ENCODE measurements at regions not wholly inside any gene's neighbourhood (a gene's known extent, or its start where the extent isn't known, plus 50 kb on each side); places are given as distances from the start of the nearest gene placed in this dataset.
"Not testable (repeated sequence)": the region's sequence is repeated elsewhere in the genome, so short reads cannot be mapped to it uniquely, and the experiment has no call there.

- no peak for TF ChIP-seq OSR1 (CRISPR knock-in tag; IDR thresholded peaks at IDR 0.05)
- no peak for TF ChIP-seq CREB5 (CRISPR knock-in tag; IDR thresholded peaks at IDR 0.05; ENCODE audit: low read depth)
- no peak for TF ChIP-seq ZC3H10 (CRISPR knock-in tag; IDR thresholded peaks at IDR 0.05)
- TF ChIP-seq BACH2 (CRISPR knock-in tag; IDR thresholded peaks at IDR 0.05; ENCODE audit: borderline replicate concordance): no peak
- TF ChIP-seq ZNF565 (CRISPR knock-in tag; conservative IDR thresholded peaks at IDR 0.05; ENCODE audit: low read depth): no peak
- TF ChIP-seq, protein P1, sequence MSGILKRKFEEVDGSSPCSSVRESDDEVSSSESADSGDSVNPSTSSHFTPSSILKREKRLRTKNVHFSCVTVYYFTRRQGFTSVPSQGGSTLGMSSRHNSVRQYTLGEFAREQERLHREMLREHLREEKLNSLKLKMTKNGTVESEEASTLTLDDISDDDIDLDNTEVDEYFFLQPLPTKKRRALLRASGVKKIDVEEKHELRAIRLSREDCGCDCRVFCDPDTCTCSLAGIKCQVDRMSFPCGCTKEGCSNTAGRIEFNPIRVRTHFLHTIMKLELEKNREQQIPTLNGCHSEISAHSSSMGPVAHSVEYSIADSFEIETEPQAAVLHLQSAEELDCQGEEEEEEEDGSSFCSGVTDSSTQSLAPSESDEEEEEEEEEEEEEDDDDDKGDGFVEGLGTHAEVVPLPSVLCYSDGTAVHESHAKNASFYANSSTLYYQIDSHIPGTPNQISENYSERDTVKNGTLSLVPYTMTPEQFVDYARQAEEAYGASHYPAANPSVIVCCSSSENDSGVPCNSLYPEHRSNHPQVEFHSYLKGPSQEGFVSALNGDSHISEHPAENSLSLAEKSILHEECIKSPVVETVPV (CRISPR knock-in tag; IDR thresholded peaks at IDR 0.05): no peak
- TF ChIP-seq, protein P2, sequence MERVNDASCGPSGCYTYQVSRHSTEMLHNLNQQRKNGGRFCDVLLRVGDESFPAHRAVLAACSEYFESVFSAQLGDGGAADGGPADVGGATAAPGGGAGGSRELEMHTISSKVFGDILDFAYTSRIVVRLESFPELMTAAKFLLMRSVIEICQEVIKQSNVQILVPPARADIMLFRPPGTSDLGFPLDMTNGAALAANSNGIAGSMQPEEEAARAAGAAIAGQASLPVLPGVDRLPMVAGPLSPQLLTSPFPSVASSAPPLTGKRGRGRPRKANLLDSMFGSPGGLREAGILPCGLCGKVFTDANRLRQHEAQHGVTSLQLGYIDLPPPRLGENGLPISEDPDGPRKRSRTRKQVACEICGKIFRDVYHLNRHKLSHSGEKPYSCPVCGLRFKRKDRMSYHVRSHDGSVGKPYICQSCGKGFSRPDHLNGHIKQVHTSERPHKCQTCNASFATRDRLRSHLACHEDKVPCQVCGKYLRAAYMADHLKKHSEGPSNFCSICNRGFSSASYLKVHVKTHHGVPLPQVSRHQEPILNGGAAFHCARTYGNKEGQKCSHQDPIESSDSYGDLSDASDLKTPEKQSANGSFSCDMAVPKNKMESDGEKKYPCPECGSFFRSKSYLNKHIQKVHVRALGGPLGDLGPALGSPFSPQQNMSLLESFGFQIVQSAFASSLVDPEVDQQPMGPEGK (CRISPR knock-in tag; IDR thresholded peaks at IDR 0.05; ENCODE audit: borderline replicate concordance): no peak
Measured at GRCh38 chr2:58749041-58749440, 507.9 kb upstream of the FANCL start.

DNA sequence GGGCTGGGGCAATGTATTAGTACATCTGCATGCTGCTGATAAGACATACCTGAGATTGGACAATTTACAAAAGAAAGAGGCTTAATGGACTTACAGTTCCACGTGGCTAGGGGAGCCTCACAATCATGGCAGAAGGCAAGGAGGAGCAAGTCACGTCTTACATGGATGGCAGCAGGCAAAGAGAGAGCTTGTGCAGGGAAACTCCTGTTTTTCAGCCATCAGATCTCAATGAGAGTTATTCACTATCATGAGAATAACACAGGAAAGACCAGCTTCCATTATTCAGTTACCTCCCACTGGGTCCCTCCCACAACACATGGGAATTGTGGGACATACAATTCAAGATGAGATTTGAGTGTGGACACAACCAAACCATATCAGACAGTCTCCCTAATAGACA is 504.2 kb upstream of the FANCL start:
- not testable (repeated sequence) for ATAC-seq

More at GRCh38 chr2:58749041-58749440, 507.9 kb upstream of the FANCL start:
- no peak for ATAC-seq

GRCh38 chr2:58740426-58740825 is 499.3 kb upstream of the FANCL start:
- no peak for TF ChIP-seq PPARA (CRISPR knock-in tag; IDR thresholded peaks at IDR 0.05; ENCODE audit: borderline replicate concordance)
- no peak for TF ChIP-seq ZFP30 (CRISPR knock-in tag; IDR thresholded peaks at IDR 0.05)
- TF ChIP-seq, protein P1 (CRISPR knock-in tag; IDR thresholded peaks at IDR 0.05): no peak
- TF ChIP-seq ZNF565 (CRISPR knock-in tag; conservative IDR thresholded peaks at IDR 0.05; ENCODE audit: low read depth): no peak
- TF ChIP-seq POU6F1 (CRISPR knock-in tag; IDR thresholded peaks at IDR 0.05; ENCODE audit: borderline replicate concordance, low read depth): no peak
- TF ChIP-seq CREB5 (CRISPR knock-in tag; IDR thresholded peaks at IDR 0.05; ENCODE audit: low read depth): no peak
- no peak for TF ChIP-seq ZFP3 (CRISPR knock-in tag; IDR thresholded peaks at IDR 0.05)
- TF ChIP-seq ZNF8 (CRISPR knock-in tag; IDR thresholded peaks at IDR 0.05): no peak
- TF ChIP-seq ZNF70 (CRISPR knock-in tag; IDR thresholded peaks at IDR 0.05): no peak
- no peak for TF ChIP-seq CSDC2 (CRISPR knock-in tag; IDR thresholded peaks at IDR 0.05)
- TF ChIP-seq TCF4 (CRISPR knock-in tag; IDR thresholded peaks at IDR 0.05; ENCODE audit: borderline replicate concordance): no peak
- ATAC-seq: no peak

DNA sequence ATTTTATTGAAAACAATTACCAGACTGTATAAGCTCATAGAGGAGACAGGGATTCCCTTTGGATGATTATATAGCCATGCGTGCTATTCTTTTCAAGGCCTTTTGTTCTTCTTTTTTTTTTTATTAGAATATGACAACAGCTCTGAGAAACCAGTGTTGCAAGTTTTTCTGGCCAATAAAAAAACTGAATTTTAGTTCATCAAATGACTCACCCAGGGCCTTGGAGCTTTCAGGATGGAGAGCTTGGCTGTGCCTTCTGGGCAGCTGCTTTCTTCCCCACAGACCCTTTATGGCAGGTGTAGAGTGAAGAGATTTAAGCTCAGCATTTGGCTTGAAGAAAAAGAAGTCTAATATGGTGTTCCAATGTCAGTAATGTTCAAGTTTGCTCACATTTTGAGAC is 497.9 kb upstream of the FANCL start:
- TF ChIP-seq SNAI2 (CRISPR knock-in tag; IDR thresholded peaks at IDR 0.05) (no peak), ZFP30 (CRISPR knock-in tag; IDR thresholded peaks at IDR 0.05) (no peak), CSDC2 (CRISPR knock-in tag; IDR thresholded peaks at IDR 0.05) (no peak), TCF4 (CRISPR knock-in tag; IDR thresholded peaks at IDR 0.05; ENCODE audit: borderline replicate concordance) (no peak), GLIS3 (CRISPR knock-in tag; IDR thresholded peaks at IDR 0.05) (no peak), RARB (CRISPR knock-in tag; IDR thresholded peaks at IDR 0.05) (no peak), ZFP3 (CRISPR knock-in tag; IDR thresholded peaks at IDR 0.05) (no peak), ZNF70 (CRISPR knock-in tag; IDR thresholded peaks at IDR 0.05) (no peak), OSR1 (CRISPR knock-in tag; IDR thresholded peaks at IDR 0.05) (no peak), ZNF8 (CRISPR knock-in tag; IDR thresholded peaks at IDR 0.05) (no peak), CREB5 (CRISPR knock-in tag; IDR thresholded peaks at IDR 0.05; ENCODE audit: low read depth) (no peak), ESRRG (CRISPR knock-in tag; IDR thresholded peaks at IDR 0.05) (no peak)
- TF ChIP-seq, protein P3, sequence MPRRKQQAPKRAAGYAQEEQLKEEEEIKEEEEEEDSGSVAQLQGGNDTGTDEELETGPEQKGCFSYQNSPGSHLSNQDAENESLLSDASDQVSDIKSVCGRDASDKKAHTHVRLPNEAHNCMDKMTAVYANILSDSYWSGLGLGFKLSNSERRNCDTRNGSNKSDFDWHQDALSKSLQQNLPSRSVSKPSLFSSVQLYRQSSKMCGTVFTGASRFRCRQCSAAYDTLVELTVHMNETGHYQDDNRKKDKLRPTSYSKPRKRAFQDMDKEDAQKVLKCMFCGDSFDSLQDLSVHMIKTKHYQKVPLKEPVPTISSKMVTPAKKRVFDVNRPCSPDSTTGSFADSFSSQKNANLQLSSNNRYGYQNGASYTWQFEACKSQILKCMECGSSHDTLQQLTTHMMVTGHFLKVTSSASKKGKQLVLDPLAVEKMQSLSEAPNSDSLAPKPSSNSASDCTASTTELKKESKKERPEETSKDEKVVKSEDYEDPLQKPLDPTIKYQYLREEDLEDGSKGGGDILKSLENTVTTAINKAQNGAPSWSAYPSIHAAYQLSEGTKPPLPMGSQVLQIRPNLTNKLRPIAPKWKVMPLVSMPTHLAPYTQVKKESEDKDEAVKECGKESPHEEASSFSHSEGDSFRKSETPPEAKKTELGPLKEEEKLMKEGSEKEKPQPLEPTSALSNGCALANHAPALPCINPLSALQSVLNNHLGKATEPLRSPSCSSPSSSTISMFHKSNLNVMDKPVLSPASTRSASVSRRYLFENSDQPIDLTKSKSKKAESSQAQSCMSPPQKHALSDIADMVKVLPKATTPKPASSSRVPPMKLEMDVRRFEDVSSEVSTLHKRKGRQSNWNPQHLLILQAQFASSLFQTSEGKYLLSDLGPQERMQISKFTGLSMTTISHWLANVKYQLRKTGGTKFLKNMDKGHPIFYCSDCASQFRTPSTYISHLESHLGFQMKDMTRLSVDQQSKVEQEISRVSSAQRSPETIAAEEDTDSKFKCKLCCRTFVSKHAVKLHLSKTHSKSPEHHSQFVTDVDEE (CRISPR knock-in tag; IDR thresholded peaks at IDR 0.05): no peak
- TF ChIP-seq, protein P2 (CRISPR knock-in tag; IDR thresholded peaks at IDR 0.05; ENCODE audit: borderline replicate concordance): no peak

More for the DNA sequence above, 497.9 kb upstream of the FANCL start:
- ATAC-seq: no peak
